ENCODE measurements at regions not wholly inside any gene's neighbourhood (a gene's known extent, or its start where the extent isn't known, plus 50 kb on each side); places are given as distances from the start of the nearest gene placed in this dataset.

- 63 to 68% methylated on average over 7 of the region's 7 CpGs for WGBS, 2 experiments (ENCODE audit: low coverage in 1 of 2, low lambda C conversion rate in 2 of 2, missing lambda C conversion rate in 2 of 2)
- TF ChIP-seq EZH2 (IDR thresholded peaks at IDR 0.05; ENCODE audit: insufficient read depth, poor library complexity, severe bottlenecking) (no peak), EZH2phosphoT487 (IDR thresholded peaks at IDR 0.05; ENCODE audit: insufficient read depth, low read depth) (no peak)
These were observed 171.2 kb upstream of the CDKN3 start for GRCh38 chr14:54225457-54226060.

GRCh38 chr14:54226103-54226502 lies 170.7 kb upstream of the CDKN3 start:
- Histone ChIP-seq H3K9ac (no peak overlapping the region), H3K4me2 (ENCODE audit: unreplicated experiment) (no peak overlapping the region), H3K4me3 (no peak overlapping the region), H4K20me1 (ENCODE audit: insufficient read depth) (no peaks in the 10 kb centered on the region), H3K4me1 (ENCODE audit: insufficient read depth) (peaks cover 8% of the 10 kb centered on the region), H3K36me3 (ENCODE audit: low read depth) (no peaks in the 10 kb centered on the region), H3F3A (ENCODE audit: insufficient read depth) (0 out of 2 replicates have a peak, but pooled peaks cover 5% of the 10 kb centered on the region), H3K9me3 (ENCODE audit: low read depth) (no peaks in the 10 kb centered on the region), H3K79me2 (ENCODE audit: insufficient read depth) (no peaks in the 10 kb centered on the region), H3K9me2 (ENCODE audit: insufficient read depth) (no peaks in the 10 kb centered on the region), H3K27me3 (replicated peaks; ENCODE audit: insufficient read depth) (no peaks in the 10 kb centered on the region), H3K27ac (no peak overlapping the region), H2AFZ (no peak overlapping the region)
- 41 to 53% methylated on average over 2 of the region's 2 CpGs for WGBS, 2 experiments (ENCODE audit: low coverage in 1 of 2, low lambda C conversion rate in 2 of 2, missing lambda C conversion rate in 2 of 2)
- TF ChIP-seq EZH2 (IDR thresholded peaks at IDR 0.05; ENCODE audit: insufficient read depth, poor library complexity, severe bottlenecking) = no peak
- no peak for TF ChIP-seq EZH2phosphoT487 (IDR thresholded peaks at IDR 0.05; ENCODE audit: insufficient read depth, low read depth)
- in situ Hi-C loops (cut with MboI) = no loop called here
- DNase-seq = peak; percentile 50

More at GRCh38 chr14:54225457-54226060, 171.2 kb upstream of the CDKN3 start:
- no peaks in the 10 kb centered on the region for H3K9me3 ChIP-seq (ENCODE audit: low read depth)
- H3K4me2 ChIP-seq (ENCODE audit: unreplicated experiment) = no peak overlapping the region
- H3K79me2 ChIP-seq (ENCODE audit: insufficient read depth) = no peaks in the 10 kb centered on the region
- H3K27ac ChIP-seq = no peak overlapping the region
- in situ Hi-C loops (cut with MboI) = no loop called here
- DNase-seq = no peak
- no peak overlapping the region for H3K4me3 ChIP-seq
- H3K27me3 ChIP-seq (replicated peaks; ENCODE audit: insufficient read depth) = no peaks in the 10 kb centered on the region
- H3K4me1 ChIP-seq (ENCODE audit: insufficient read depth) = peaks cover 10% of the 10 kb centered on the region
- no peaks in the 10 kb centered on the region for H3K9me2 ChIP-seq (ENCODE audit: insufficient read depth)
- no peaks in the 10 kb centered on the region for H3K36me3 ChIP-seq (ENCODE audit: low read depth)
- H4K20me1 ChIP-seq (ENCODE audit: insufficient read depth) = no peaks in the 10 kb centered on the region
- no peak overlapping the region for H3K9ac ChIP-seq
- H2AFZ ChIP-seq = no peak overlapping the region
- 0 out of 2 replicates have a peak, but pooled peaks cover 5% of the 10 kb centered on the region for H3F3A ChIP-seq (ENCODE audit: insufficient read depth)

GRCh38 chr14:54226558-54226957 lies 170.2 kb upstream of the CDKN3 start:
- Histone ChIP-seq H3K36me3 (ENCODE audit: low read depth) (no peaks in the 10 kb centered on the region), H3F3A (ENCODE audit: insufficient read depth) (0 out of 2 replicates have a peak, but pooled peaks cover 5% of the 10 kb centered on the region), H2AFZ (no peak overlapping the region), H3K9me2 (ENCODE audit: insufficient read depth) (no peaks in the 10 kb centered on the region), H3K4me3 (no peak overlapping the region), H3K27me3 (replicated peaks; ENCODE audit: insufficient read depth) (no peaks in the 10 kb centered on the region), H3K9me3 (ENCODE audit: low read depth) (no peaks in the 10 kb centered on the region), H3K4me1 (ENCODE audit: insufficient read depth) (peaks cover 8% of the 10 kb centered on the region), H4K20me1 (ENCODE audit: insufficient read depth) (no peaks in the 10 kb centered on the region), H3K79me2 (ENCODE audit: insufficient read depth) (no peaks in the 10 kb centered on the region), H3K4me2 (ENCODE audit: unreplicated experiment) (no peak overlapping the region), H3K9ac (no peak overlapping the region), H3K27ac (no peak overlapping the region)
- TF ChIP-seq EZH2 (IDR thresholded peaks at IDR 0.05; ENCODE audit: insufficient read depth, poor library complexity, severe bottlenecking) (no peak), EZH2phosphoT487 (IDR thresholded peaks at IDR 0.05; ENCODE audit: insufficient read depth, low read depth) (no peak)
- 93 to 95% methylated on average over 2 of the region's 2 CpGs for WGBS, 2 experiments (ENCODE audit: low coverage in 1 of 2, low lambda C conversion rate in 2 of 2, missing lambda C conversion rate in 2 of 2)
- no peak for DNase-seq
- in situ Hi-C loops (cut with MboI) = no loop called here

- Histone ChIP-seq H3K9me2 (ENCODE audit: insufficient read depth) (no peaks in the 10 kb centered on the region), H4K20me1 (ENCODE audit: insufficient read depth) (no peaks in the 10 kb centered on the region), H3K9ac (no peak overlapping the region), H3K4me1 (ENCODE audit: insufficient read depth) (peaks cover 8% of the 10 kb centered on the region), H3K9me3 (ENCODE audit: low read depth) (no peaks in the 10 kb centered on the region), H2AFZ (no peak overlapping the region), H3K4me2 (ENCODE audit: unreplicated experiment) (no peak overlapping the region), H3K79me2 (ENCODE audit: insufficient read depth) (no peaks in the 10 kb centered on the region), H3K27ac (no peak overlapping the region), H3K36me3 (ENCODE audit: low read depth) (no peaks in the 10 kb centered on the region), H3F3A (ENCODE audit: insufficient read depth) (0 out of 2 replicates have a peak, but pooled peaks cover 5% of the 10 kb centered on the region), H3K4me3 (no peak overlapping the region), H3K27me3 (replicated peaks; ENCODE audit: insufficient read depth) (no peaks in the 10 kb centered on the region)
- WGBS, 2 experiments (ENCODE audit: low coverage in 1 of 2, low lambda C conversion rate in 2 of 2, missing lambda C conversion rate in 2 of 2) = 21 to 24% methylated on average over 1 of the region's 1 CpG
- in situ Hi-C loops (cut with MboI) = no loop called here
- TF ChIP-seq EZH2phosphoT487 (IDR thresholded peaks at IDR 0.05; ENCODE audit: insufficient read depth, low read depth) (no peak), EZH2 (IDR thresholded peaks at IDR 0.05; ENCODE audit: insufficient read depth, poor library complexity, severe bottlenecking) (no peak)
- no peak for DNase-seq
These were observed 167.7 kb upstream of the CDKN3 start for GRCh38 chr14:54229136-54229535.

Data from GM23248 (cell line).